HG03439 (cell line): ENCODE measurements at regions not wholly inside any gene's neighbourhood (a gene's known extent, or its start where the extent isn't known, plus 50 kb on each side); places are given as distances from the start of the nearest gene placed in this dataset.

Experiments used
- ATAC-seq: cut with Tn5 transposase; IDR thresholded peaks from one replicate; pipeline ENCODE4 v1.9.1; 2021; ENCODE audit warnings: mild to moderate bottlenecking, moderate library complexity; ENCODE audit not compliant: unreplicated experiment

- ATAC-seq, result no peak
Measured at GRCh38 chr3:176737480-176738110, 459.7 kb downstream of the TBL1XR1 start.

GRCh38 chr3:176734146-176734545 lies 463.1 kb downstream of the TBL1XR1 start:
- ATAC-seq, result no peak

GRCh38 chr3:176724394-176724759 lies 472.9 kb downstream of the TBL1XR1 start:
- ATAC-seq, result no peak

DNA sequence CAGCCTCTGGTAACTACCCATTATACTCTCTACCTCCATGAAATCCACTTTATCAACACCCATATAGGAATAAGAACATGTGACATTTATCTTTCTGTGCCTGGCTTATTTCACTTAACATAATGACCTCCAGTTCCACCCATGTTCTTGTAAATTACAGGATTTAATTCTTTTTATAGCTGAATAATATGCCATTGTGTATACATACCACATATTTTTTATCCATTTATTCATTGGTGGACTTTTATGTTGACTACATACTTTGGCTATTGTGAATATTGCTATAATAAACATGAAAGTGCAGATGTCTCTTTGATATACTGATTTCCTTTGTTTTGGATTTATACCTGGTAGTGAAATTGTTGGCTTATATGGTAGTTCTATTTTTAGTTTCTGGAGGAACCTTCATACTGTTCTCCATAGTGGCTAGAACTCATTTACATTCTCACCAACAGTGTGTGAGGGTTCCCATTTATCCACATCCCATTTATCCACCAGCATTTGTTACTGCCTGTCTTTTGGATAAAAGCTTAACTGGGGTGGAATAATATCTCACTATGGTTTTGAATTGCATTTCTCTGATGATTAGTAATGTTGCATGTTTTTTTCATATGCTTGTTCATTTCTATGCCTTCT lies 473.4 kb downstream of the TBL1XR1 start:
- ATAC-seq, result no peak

- ATAC-seq, result no peak
Measured at GRCh38 chr3:176714034-176714433, 483.2 kb downstream of the TBL1XR1 start.

GRCh38 chr3:176712191-176712590 lies 485.1 kb downstream of the TBL1XR1 start:
- ATAC-seq, result no peak

DNA sequence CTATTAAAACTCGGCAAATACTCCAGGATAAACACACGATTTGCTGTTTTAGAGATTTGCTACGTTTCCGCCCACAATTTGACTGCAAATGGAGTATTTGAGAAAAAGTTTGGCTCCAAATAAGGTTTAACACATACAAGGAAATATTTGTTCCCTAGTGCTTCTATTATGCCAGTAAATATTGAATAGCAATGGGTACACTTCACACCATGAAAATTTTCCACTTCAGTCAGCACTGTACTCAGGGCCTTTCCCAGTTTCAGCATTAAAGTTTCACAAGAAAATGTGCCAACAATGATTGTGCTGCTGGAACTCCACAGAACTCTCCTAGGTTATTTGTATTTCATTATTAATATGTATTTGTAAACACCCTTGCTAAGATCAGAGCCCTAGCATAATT lies 498.0 kb downstream of the TBL1XR1 start:
- ATAC-seq, result no peak

DNA sequence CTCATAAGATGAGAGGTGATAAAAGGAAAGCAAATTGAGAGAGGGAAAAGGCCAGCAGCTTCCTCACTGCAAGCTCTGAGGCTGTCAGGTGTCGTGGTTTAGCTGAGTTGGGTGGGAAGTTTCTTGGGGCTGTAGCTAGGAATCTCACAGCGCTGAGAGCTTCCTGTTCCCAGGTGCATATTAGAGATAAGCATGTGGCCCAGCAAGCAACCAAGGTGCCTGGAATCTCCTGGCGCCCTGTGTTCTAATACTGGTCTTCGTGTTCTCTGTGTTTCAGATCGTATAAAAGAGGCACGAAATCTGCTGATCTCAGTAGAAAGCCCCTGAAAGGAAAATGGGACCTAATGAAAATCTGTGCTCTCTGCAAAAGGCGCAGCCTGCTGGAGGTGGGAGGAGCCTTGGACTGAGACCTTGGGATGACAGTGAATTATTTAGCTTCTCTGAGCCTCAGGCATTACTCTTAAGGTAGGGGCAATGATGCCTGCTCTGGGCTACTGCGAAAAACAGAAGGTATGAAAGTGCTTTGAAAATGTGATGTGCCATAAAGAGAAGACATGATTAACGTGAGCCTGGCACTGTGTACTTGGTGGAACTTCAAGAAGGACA lies 499.9 kb downstream of the TBL1XR1 start:
- ATAC-seq, result no peak

DNA sequence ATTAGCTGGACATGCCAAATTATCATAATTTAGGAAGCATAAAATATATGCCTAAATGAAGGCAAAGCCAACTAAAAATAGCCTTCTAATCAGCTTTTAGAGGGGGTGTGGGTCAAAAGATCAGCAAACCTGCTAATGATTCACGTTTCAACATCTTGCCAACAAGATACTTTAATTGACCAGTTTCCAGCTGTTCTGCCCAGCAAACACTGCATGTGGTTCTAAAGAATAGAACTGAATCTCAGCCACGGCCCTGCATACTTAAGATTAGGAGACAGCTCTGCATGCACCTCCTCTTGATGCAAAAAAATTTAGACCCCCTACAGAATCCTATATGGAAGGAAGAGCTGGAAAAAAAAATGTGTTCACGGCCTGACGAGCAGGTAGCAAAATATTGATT lies 500.5 kb downstream of the TBL1XR1 start:
- ATAC-seq, result no peak

GRCh38 chr3:176692966-176693785 lies 504.1 kb downstream of the TBL1XR1 start:
- ATAC-seq, result no peak

- ATAC-seq, result no peak
Measured at GRCh38 chr3:176692199-176692965, 504.9 kb downstream of the TBL1XR1 start.

DNA sequence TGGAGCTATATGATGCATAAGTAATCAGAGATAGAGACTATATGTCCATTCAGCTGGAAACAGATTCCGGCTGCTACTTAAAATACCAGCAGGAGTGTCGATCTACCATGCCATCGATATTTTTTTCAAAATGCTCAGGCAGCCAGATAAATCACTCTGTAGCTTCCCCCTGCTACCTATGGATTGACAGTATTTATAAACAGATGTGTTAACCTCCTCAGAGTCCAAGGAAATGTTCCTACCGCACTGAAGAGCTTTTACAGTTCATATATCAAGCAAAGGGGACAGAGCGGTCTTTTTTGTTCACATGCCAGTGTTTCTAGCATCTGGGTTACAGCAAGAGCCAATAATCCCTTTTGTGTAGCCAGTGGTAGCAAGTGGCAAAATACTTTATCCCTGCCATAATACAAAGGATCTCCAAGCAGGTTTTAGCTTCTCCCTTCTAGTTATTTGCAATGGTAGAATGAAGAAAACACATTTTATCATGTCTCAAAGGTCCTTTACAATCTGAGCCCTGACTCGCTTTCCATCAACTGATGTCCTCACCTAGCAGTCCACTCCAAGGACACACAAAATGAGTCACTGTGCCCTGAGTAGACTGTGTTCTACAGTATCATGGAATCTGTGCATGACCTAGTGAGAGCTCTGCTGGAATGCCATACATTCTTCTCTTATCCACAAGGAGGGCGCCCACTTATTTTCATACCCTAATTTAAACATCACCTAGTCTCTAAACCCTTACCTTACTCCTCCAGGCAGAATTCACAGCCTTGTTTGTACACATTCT lies 507.0 kb downstream of the TBL1XR1 start:
- ATAC-seq, result no peak

- no peak for ATAC-seq
Measured at GRCh38 chr3:176687754-176688153, 509.5 kb downstream of the TBL1XR1 start.

DNA sequence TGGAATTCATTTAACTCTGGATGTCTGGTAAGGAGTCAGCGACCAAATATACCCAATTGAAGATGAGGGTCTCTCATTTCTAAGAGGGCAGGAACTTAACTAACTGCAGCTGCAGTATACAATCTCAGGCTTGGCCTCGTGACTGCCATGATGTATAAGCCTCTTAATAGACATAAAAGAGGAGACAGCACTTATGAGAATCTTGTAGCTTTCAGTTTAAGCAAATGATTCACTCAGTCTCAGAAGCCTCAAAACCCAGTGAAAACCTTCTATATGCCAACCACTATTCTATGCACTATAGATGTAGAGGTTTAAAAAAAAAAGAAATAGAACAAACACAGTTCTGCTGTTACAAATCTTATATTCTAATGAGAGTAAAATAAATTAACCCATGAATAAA lies 513.9 kb downstream of the TBL1XR1 start:
- ATAC-seq, result no peak

GRCh38 chr3:176663837-176664831 lies 533.1 kb downstream of the TBL1XR1 start:
- no peak for ATAC-seq

DNA sequence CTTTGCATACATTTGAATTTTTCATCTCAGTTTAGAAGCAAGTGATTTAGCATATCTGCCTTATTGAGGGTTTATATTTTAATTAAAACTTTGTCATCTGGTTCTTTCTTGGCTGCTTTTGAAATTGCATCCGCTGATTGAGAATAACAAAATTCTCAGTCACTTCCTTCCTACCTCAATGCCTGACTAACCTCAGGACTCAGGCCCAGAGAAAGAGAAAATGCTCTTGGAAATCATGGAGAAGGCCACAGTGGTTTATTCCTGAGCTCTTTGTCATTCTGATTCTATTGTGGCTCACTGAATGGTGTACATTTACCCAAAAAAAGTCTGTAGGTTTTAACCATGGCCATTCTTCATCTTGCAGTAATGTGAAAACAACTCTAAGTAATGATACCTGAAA lies 533.9 kb downstream of the TBL1XR1 start:
- ATAC-seq, result no peak

- no peak for ATAC-seq
Measured at GRCh38 chr3:176661432-176661964, 535.8 kb downstream of the TBL1XR1 start.

- ATAC-seq, result no peak
Measured at GRCh38 chr3:176655404-176656094, 541.7 kb downstream of the TBL1XR1 start.
